NCI-H345 treated with DMSO at 0.1 percent for 48 hours (cell line): ENCODE measurements at regions not wholly inside any gene's neighbourhood (a gene's known extent, or its start where the extent isn't known, plus 50 kb on each side); places are given as distances from the start of the nearest gene placed in this dataset.

Experiments used
- DNase-seq: peaks from one replicate; lab custom pipeline; 2025; ENCODE audit not compliant: unreplicated experiment; lab: John Stamatoyannopoulos, UW

GRCh38 chr7:148950806-148951205, 66.7 kb upstream of the EZH2 start:
- DNase-seq = no peak

- DNase-seq = no peak
Measured at GRCh38 chr7:148944935-148945934, 61.1 kb upstream of the EZH2 start.

GRCh38 chr7:148941598-148942275, 57.6 kb upstream of the EZH2 start:
- peak; percentile 77 for DNase-seq

DNA sequence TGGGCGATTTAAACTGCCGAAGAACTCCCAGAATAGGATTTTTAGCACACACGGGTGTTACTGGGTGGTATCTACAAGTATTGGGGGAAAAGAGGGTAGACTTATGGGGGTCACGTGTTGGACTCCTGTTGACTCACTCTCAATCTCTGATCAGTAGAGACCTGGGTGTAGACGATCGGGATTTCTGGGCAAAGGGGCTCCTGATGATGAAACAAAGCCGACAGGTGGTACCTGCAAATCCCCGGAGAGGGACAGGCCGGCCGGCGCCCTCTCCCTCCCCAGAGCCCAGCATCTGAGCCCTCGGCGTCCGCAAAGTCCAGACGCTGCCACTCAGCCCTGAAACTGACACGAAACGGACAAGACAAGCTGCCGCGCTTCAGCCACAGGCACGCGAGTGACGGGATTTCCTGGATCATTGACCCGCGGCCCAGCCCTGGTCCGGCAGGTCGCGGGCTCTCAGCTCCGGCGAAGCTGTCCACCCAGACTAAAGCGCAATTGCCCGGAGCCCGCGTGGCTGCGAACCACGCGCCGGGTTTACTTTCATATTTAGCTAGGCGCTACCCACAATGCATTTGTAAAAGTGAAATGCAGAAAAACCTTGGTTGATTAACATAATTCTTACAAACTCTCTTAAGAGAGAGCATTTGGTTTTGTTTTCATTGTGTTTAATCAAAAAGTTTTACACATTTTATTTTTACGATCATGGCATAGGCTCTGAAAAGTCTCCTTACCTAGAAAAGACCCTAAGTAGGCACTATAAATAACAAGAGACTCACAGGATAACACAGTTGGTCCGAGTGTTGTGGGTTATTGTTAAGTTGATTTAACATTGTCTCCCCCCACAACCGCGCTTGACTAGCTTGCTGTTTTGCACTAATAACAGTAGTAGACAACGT, 56.9 kb upstream of the EZH2 start:
- peak; percentile 89 for DNase-seq

DNA sequence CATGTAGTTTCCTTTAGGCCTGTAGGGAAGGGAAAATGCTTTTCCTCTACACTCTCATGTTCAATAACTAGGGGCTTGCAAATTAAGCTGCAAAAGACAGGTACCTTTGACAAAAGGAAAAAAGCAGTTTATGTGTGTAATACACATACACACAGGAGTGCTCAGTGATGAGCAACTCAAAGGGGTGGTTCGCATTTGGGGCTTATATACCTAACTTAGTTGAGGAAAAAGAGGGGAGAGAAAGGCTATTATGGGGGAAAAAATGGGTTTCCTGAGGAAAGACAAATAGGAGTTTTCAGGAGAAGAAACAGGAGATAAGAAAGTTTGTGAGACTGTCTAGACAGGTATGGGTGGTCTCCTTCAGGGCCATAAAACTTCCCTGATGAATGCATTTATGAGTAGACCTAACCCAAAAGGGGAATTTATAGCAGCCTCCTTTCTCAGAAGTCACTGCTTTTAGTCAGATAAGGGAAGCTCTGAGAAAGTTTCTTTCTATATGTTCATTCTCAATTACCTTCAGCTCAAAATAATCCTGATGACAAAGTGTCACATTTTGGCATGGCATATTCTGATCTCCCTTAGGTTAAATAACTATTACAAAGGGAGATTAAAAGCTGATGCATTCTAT, 55.2 kb upstream of the EZH2 start:
- DNase-seq = no peak

DNA sequence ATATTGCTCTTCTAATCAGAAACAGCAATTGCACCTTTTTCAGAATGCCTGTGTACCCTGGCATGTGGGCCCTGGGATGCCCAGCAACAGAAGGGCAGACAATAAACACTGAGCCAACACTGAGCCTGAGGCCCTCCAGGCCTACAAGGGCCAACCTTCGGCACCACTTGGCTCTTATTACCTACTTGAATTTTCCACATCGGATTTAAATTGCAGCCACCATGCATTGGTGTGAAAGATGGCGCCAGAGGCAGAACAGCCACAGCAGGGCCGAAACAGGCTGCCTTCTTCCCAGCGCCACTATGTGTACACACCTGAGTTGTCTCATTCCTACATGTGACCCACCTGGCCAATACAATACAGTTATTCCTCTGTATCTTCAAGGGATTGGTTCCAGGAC, 51.4 kb upstream of the EZH2 start:
- no peak for DNase-seq
